CD4-positive, alpha-beta T cell treated with Interleukin-17A for 4 hours (primary cell): ENCODE measurements at regions not wholly inside any gene's neighbourhood (a gene's known extent, or its start where the extent isn't known, plus 50 kb on each side); places are given as distances from the start of the nearest gene placed in this dataset.

ENCODE experiments used
- DNase-seq: peaks from one replicate; pipeline ENCODE4 v3.0.0-alpha.2; 2020; ENCODE audit warnings: mixed read lengths

DNA sequence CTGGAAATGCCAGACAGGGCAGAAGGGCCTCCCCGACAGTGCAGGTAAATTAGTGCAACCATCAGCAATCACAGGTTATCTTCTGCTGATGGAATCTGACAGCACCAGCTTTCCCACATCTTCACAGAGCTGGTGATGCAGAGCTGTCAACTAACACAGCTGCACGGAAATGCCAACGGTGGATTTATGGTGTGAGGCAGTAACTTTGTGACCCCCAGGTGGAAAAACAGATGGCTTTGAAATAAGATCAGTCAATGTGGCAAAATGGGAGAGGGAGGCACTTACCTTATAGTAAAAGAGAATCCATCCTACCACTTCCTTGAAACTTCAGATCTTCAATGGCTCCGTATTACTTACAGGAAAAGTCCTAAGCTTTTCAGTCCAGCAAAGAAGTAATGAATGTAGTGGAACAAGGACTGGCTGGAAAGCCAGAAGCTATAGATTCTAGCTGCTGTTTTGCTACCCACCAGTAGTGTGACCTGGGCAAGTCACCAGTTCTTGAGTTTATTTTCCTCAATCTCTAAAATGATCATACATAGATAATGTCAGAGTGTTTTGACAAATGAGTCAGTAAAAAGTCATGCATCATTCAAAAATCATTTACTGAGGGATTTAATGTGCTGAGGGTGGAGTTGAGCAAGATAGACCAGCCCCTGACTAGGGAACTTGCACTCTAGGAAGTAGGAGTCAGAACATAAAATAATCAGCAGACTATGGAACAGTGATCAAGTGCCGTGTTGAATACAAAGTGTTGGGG is 245.7 kb upstream of the JUN start:
- DNase-seq = no peak

DNA sequence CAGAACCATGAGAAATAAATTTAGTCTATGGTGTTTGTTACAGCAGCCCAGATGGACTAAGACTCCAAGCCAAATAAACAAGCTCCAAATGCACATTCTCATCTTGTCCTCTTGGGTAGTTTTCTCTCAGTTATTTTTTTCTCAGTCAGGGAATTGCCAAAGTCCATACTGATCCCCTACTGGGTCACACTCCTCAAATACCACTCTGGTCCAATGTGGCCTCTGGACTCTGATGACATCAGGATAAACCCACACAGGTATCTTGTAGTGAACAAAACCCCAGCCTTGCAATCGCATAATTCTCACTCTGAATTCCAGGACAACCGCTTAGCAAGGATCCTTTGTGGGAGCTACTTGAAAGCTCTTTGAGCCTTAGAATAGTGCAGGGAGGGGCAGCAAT is 248.4 kb upstream of the JUN start:
- DNase-seq = no peak

DNA sequence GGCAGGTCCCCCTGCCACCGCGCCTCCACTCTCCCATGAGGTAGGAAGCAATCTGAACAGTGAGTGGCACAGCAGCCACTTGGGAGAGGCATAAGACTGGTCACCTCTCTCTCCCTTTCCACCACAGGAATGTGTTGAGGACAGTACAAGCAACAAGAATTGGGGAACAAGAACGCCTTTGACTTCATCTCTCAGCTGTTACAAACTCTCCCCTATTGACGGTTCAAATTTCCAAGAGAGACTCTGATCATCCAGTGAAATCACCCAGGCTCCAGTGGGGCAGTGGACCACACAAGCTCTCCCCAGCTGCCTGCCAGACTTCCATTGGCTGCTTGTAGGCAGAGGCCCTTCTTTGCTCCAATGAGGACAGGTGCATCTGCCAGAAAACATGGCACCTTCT is 249.9 kb upstream of the JUN start:
- no peak for DNase-seq

GRCh38 chr1:59034925-59035324 is 251.1 kb upstream of the JUN start:
- no peak for DNase-seq

GRCh38 chr1:59039551-59039950 is 255.7 kb upstream of the JUN start:
- no peak for DNase-seq

DNA sequence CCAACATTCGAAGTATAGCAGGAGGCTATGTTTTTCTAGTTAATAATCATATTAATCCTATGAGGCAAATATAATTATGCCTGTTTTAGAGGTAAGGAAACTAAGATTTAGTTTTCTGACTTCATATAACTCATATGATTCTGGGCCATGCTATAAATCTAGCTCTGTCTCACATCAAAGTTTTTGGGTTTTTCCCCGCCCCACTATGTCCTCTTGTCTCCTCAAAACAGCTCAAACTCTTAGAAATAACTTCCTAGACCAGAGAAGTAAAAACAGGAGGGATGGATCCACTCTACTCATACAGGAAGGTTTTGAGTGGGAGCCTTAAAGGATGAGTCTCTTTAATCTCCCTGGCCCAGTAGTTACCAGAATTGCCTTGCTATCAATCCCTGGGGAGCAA is 256.4 kb upstream of the FGGY start:
- DNase-seq = no peak

- DNase-seq = no peak
Measured at GRCh38 chr1:59041646-59042277, 255.1 kb upstream of the FGGY start.

DNA sequence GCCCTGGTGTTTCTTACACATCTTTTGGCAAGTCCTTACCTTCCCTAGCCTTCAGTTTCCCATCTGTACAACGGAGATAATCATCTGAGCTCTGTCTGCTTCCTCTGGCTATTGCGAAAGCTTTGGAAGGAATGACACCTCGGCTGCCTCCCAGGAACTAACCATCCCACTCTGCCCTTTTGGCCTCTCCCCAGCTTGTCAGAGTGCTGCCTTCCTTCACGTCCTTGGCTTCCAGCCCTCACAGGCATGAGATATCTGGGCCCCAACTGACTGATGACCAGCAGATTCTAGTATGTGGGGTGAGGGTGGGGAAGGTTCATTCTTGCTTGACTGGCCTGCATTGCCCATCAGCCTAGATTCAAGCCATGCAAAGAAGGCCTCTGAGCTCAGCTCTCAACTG is 253.1 kb upstream of the FGGY start:
- DNase-seq = no peak

- DNase-seq = no peak
Measured at GRCh38 chr1:59044535-59045121, 252.3 kb upstream of the FGGY start.

- DNase-seq = no peak
Measured at GRCh38 chr1:59045137-59045536, 251.8 kb upstream of the FGGY start.

DNA sequence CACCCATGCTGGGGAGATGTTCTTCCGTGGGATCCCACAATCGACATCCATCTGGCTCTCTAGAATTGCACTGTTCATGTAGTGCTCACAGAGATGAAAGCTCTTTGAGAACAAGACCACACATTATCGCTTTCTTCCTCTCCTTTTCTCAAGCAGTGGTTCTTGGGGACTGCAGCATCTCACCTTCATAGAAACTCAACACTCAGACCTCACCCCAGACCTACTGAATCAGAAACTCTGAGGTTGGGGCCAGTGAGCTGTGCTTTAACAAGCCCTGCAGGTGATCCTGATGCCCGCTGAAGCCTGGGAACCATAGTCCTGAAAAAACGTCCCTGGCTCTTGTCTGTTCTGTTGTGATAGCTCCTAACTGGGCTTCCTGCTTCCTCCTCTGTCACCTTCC is 251.3 kb upstream of the FGGY start:
- DNase-seq = no peak

DNA sequence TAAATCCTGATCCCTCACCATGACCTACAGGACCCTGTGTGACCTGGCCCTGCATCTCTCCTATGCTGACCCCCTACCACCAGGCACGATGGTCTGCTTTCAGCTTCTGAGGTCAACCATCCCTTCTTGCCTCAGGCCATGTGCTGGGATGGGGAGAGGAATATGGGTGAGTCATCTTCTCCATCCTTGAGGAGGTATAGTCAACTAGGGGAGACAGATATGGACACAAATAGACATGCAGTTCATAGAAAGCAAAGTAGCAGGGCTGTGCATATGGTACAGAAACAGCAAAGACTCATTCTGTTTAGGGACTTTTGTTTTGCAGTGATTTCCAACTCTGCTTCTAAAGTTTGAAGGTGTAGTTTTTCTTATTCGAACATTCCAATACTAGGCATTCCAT is 250.8 kb upstream of the FGGY start:
- no peak for DNase-seq

GRCh38 chr1:59046730-59047157 is 250.2 kb upstream of the FGGY start:
- DNase-seq = peak; percentile 43

DNA sequence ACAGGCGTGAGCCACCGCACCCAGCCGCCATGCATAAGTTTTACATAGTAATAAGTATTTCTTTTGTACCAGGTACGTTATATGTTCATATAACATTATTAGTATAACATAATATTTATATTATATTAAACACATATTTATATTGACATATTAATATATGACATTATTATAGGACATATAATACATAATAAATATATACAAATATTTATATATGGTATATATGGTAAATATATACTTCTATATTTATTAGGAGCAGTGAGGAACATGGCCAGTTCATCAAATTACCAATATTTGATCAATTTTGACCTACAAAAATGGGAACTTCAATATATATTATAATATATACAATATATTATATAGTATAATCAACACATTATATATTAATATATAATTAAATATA is 245.9 kb upstream of the FGGY start:
- no peak for DNase-seq

DNA sequence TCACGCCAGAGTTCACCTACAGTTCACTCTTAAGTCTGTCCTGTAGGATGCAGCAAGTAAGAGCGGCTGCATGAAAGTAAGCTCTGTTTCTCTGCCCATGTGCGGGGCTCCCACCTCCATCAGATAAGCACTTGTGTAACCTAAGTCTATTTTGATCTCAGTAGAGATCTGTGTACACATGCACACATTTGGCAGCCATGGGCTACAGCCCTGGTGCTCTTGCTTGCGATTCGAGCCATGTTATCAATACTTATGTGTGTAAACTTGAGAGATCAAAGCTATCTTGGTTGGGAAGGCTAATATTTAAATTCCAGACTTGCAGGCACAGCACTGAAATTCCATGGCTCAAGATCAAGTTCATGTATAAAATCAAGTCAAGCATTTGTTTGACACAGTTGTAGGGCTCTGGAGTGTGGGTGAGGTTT is 244.7 kb upstream of the FGGY start:
- DNase-seq = no peak

GRCh38 chr1:59054172-59054571 is 242.7 kb upstream of the FGGY start:
- DNase-seq = no peak

DNA sequence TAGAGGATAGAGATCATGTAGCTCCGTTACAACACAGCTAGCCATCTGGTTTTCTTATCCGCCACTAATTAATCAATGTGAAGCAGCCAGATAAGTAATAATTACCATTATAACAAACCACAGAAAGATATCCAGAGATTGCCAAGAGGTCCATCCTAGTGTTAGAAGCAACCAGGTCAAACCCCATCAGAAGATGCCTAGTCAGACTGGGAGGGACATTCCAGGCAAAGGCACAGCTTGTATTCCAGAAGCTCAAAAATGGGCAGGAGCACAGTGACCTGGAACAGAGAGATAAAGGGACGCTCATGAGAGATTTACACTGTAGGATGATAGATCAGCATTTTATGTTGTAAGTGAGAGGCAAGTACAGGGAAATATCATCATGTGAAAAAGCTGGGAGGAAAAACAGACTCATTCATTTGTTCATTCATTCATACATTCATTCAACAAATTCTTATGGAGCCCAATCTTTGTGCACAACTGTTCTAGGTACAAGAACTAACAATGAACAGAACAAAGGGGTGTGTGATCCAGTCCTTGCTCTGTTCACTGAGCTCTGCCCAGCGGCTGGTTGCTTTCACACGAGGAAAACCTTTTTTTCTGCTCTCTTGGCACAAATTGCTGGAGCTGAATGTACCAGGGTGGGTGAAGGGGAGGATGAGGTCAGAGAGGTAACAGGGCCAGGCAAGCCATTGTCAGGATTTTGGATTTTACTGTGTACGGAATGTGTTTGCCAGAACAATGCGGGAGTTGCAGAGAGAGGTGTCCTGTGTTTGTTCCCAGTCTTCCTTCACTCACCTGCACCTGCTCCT is 240.8 kb upstream of the FGGY start:
- DNase-seq = no peak

DNA sequence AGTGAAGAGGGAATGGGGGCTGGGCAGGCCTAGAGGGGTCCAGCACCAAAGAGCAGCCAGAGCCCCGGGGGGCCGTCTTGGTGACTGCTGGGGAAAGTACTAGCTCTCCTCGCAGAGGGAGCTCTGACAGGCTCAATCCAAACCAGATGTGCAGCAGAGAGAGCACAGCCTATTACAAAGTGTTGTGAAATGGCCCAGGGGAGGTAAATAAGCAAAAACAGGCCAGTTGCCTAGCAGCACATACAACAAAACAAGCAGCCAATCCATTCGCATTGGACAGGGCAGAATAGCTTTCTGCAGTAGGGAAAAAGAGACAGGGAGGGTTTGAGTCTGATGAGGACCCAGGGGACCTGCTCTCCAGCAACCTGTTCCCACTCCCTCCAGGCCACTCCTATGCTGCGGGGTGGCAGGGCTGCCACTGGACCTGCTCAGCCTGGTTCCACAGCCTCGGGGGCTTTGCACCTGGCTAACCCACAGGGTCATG is 239.6 kb upstream of the FGGY start:
- DNase-seq = no peak

DNA sequence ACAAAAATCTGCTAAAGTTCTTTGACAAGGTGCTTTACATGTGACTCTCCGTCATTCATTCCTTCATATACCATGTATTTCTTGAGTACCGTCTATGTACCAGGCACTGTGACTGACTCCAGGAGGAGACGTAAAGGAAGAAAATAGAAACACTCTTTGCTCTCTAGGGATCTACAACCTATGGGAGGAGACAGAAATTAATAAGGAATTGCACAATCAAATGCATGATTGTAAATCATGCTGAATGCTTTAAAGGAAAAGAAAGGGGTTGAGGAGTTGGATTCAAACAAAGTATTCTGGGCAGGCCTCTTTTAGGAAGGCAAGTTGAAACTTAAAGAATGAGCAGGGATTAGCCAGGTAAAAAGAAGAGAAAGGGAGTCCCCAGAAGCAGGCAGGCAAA is 239.1 kb upstream of the FGGY start:
- no peak for DNase-seq

- DNase-seq = no peak
Measured at GRCh38 chr1:59058665-59059439, 238.0 kb upstream of the FGGY start.

DNA sequence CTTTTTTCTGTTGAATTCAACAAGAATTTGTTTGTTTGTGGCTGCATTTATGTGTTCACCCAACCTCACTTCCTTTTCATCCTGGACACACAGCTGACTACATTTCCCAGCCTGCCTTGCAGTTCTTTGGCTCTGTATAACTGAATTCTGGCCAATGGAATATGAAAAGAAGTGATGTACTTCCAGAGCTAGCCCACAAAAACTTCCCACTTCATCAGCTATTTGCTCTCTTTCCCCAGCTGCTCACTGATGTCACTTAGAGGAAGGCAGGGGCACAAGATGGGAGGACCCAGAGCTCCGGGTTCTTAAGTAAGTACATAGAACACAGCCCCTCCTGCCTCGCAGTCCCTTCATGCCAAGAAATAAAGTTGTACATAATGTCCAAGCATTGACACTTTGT is 235.0 kb upstream of the FGGY start:
- no peak for DNase-seq

DNA sequence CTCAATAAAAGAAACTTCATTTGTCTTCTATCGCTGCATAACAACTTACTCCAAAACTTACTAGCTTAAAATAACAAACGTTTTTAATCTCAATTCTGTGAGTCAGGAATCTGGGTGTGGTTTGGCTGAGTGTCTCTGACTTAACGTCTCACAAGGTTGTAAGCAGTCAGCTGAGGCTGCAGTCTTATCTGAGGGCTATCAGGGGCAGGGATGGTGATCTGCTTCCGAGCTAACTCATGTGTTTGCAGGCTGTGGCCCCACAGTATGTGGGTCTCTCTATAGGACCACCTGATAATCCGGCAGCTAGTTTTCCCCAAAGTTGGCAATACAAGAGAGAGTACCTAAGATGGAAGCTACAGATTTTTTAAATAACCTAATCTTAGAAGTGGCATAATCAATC is 234.2 kb upstream of the FGGY start:
- peak; percentile 18 for DNase-seq

GRCh38 chr1:59063501-59063900 is 233.4 kb upstream of the FGGY start:
- peak; percentile 55 for DNase-seq
